Kidney glomerular epithelial cell (primary cell): ENCODE measurements at regions not wholly inside any gene's neighbourhood (a gene's known extent, or its start where the extent isn't known, plus 50 kb on each side); places are given as distances from the start of the nearest gene placed in this dataset.
"Not testable (repeated sequence)": the region's sequence is repeated elsewhere in the genome, so short reads cannot be mapped to it uniquely, and the experiment has no call there.

ENCODE experiments used
- DNase-seq: peaks from one replicate; lab custom pipeline; 2025; lab: John Stamatoyannopoulos, UW

DNA sequence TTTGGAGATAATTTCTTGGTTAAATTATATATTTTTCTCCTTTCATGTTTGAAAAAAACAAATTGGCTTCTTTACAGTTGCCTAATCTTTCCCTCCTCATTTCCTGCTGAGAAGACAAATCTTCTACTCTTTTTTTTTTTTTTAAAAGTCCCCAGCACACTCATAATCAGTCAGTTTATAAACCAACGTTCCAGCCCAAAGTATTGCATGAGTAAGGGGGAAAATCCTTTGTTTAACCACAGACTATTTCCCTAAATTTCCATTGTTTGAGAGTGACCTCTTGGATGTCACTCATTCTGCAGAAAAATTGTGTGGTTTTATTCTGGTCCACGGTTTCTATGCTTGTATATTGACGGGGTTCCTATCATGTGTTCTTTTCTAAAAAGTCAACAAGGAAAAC, 55.1 kb upstream of the TLR4 start:
- no peak for DNase-seq

GRCh38 chr9:117644932-117645636, 59.1 kb upstream of the TLR4 start:
- no peak for DNase-seq

GRCh38 chr9:117644133-117644931, 59.9 kb upstream of the TLR4 start:
- peak; percentile 39 for DNase-seq

DNA sequence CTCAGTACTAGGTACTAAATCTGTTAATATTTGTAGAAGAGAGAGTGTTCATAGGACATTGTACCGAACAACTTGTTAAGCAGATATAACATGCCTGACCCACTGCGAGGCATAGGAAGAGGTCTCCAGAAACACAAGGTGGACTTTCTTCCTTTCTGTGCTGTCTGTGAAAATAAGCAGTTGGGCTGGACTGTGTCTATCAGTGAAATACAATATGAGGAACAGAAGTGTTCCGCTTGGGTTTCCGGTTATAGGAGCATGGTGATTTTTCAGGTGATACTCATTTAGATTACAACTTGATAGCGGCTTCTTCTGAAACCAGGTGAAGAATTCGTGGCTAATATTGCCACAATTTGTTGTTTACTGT, 60.9 kb upstream of the TLR4 start:
- DNase-seq: no peak

DNA sequence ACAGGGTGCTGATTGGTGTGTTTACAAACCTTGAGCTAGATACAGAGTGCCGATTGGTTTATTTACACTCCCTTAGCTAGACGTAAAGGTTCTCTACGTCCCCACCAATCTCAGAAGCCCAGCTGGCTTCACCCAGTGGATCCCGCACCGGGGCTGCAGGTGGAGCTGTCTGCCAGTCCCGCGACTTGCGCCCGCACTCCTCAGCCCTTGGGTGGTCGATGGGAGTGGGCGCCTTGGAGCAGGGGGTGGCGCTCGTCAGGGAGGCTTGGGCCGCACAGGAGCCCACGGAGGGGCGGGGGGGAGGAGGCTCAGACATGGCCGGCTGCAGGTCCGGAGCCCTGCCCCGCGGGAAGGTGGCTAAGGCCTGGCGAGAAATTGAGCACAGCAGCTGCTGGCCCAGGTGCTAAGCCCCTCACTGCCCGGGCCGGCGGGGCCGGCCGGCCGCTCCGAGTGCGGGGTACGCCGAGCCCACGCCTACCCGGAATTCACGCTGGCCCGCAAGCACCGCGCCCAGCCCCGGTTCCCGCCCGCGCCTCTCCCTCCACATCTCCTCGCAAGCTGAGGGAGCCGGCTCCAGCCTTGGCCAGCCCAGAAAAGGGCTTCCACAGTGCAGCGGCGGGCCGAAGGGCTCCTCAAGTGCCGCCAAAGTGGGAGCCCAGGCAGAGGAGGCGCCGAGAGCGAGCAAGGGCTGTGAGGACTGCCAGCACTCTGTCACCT, 61.5 kb upstream of the TLR4 start:
- DNase-seq: not testable (repeated sequence)

- no peak for DNase-seq
Observed at GRCh38 chr9:117636681-117637080, 67.5 kb upstream of the TLR4 start.

- DNase-seq: no peak
Observed at GRCh38 chr9:117625154-117625553, 79.0 kb upstream of the TLR4 start.

DNA sequence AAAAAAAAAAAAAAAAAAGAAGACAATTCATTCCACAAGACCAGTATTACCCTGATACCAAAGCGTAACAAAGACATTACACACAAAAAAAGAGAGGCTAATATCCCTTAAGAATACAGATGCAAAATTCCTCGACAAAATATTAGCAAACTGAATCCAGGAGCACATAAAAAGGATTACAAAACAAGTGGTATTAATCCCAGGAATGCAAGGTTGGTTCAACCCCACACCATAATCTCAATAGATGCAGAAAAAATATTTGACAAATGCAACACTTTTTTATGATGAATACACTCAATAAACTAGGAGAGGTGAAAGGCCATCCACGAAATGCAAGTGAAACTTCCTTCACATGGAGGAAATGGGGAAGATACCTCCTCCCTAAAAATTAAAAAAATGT, 80.1 kb upstream of the TLR4 start:
- DNase-seq: no peak

DNA sequence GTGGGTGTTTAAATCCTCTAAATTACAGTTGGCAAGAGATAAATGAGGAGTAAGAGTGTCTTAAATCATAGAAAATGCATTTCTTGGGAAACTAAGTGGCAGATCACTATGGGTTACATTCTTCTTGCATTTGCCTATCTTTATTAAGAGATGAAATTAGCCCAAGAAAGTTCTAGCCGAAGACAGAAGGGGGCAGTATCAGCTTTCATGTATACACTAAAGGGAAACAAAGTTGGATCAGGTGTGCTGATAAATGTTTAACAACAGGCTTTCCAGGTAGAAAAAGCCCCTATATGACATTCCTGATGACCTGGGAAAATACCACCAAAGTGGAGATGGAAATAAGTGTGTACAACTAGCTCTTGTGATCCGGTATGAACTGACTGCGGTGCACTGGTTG, 81.9 kb upstream of the TLR4 start:
- DNase-seq: no peak

DNA sequence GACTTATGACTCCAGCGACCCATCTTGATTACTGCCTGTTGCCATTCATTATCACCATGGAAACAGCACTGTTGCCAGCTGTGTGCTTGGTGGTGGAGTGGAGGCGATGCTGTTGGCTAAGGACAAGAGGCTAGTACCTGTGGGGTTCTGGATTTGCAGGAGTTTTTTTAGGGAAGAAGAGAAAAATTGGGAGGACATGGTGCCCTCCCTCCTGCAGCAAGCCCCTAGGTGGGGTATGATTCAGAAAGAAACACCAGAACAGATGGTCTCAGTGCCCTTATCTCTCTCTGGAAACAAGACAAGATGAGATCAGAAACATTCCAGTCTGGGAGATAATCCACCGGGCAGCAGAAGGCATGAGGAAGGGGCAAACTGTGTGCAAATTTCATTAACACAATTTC, 87.8 kb upstream of the TLR4 start:
- DNase-seq: no peak

GRCh38 chr9:117612317-117612716, 91.9 kb upstream of the TLR4 start:
- DNase-seq: no peak

DNA sequence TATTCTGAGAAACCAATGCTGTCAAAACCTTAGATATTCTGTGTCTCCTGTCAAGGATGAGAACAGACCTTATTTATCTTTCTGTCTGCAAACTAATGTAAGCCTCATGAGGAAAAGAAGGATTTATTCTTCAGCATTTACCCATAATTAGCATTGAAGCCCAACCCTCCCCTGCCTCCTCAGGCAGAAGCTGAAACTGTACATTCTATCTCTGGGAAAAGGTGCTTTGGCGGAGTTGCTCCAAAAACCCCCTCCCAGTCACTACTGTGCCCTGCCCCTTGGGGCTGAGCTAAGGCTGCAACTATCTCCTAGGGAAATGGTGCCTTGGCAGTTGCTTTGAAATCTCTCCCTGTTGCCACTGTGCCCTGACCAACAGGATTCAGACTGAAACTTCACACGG, 106.2 kb upstream of the TLR4 start:
- no peak for DNase-seq

DNA sequence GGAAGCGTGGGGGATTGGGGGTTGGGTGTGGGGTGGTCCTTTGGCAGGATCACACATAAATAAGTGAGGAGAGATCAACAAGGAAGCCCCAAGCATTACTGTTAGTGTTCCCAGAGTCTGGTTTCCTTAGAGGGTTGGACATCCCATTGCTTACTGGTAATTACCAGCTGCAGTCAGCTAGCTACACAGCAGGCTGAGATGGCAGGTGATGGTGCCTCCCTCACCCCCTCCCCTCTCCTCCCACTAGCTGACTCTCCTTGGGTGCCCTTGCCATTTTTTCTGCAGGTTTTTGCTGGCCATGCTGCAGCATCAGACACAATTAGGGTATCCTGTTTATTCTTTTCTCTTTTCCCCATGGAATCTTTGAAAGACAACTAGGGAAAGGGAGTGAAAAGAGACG, 107.5 kb upstream of the TLR4 start:
- no peak for DNase-seq

DNA sequence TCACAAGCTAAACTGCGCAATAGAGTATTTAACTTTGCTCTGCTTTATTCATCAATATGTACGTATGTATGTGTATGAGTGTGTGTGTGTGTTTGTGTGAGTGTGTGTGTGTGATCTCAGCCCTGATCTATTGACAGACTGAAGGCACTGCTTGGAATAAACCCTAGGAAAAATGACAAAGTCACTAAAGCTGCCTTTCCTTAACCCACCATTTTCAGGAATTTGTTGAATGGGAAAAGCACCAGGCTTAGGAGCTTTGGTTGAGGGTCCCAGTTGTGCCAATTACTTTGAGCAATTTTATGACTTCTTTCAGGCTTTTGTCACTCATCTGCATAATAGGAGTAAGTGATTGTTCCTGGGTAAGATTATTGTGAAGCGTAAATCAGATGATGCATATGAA, 108.6 kb upstream of the TLR4 start:
- no peak for DNase-seq

GRCh38 chr9:117587263-117587662, 116.9 kb upstream of the TLR4 start:
- DNase-seq: no peak

GRCh38 chr9:117574099-117574498, 130.1 kb upstream of the TLR4 start:
- DNase-seq: no peak

- DNase-seq: no peak
Observed at GRCh38 chr9:117564839-117565238, 139.4 kb upstream of the TLR4 start.

GRCh38 chr9:117561761-117562160, 142.4 kb upstream of the TLR4 start:
- no peak for DNase-seq

DNA sequence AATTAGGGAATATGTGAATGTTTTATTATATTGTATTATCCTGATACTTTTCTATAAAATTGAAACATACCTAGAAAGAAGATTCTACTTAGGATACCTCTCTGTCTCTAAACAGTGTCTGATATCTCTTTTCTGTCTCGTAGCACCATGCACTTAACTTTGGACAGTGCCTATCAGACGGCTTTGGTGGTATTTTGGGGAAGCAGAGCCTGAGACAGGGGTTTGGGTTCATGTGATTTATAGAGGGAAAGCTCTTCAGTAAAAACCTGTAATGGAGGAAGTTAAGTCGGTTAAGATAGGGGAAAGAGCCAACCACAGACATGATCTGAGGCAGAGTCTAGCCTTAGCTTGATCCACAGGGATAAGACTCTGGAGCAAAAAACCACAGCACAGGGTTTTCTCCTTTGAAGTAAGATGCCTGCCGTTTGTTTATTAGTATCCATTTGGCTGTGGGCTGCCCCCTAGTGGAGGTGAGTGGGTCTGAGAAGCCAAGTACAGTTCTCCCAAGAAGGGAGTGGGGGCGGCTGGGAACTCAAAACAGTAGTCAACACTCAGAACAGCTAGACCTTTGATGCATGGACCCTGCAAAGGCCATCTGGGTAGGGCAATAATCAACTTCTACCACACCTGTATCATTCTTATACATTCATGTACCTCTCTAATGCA, 141.2 kb upstream of the ASTN2 start:
- DNase-seq: peak; percentile 35

DNA sequence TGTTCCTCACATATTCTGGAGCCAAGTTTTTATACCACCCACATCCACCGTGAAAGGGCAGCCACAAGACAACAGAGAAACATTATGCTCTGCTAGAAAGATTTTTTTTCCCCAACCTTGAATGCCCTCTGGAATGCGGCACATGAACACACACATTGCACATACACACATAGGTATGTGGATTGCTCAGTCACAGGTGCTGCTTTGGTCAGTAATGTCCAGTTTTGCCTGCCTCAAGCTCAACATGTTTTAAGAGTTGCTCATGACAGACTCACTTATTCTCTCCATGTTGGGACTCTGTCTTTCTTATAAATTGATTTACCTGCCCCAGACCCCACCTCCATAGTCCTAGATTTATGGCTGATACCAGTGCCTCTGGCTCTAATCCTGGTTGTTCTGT, 138.0 kb upstream of the ASTN2 start:
- no peak for DNase-seq

DNA sequence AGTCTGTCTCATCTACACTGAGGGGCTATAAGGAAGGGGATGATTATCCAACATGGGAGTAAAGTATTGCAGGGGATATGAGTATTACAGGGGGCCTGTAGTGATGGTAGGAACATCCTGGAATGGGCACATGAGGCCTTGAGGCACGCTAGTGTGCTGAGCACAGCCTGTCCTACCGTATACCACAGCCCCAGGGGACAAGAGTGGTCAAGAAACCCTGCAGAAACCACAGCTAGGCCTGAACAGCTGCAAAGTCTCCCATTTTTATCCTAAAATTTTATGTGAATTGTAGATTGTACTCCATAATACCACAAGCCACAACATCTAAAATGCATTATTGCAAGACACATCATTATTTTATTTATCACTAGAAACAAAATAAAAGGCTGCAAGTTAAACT, 136.3 kb upstream of the ASTN2 start:
- DNase-seq: no peak

GRCh38 chr9:117549444-117549843, 134.6 kb upstream of the ASTN2 start:
- DNase-seq: no peak

DNA sequence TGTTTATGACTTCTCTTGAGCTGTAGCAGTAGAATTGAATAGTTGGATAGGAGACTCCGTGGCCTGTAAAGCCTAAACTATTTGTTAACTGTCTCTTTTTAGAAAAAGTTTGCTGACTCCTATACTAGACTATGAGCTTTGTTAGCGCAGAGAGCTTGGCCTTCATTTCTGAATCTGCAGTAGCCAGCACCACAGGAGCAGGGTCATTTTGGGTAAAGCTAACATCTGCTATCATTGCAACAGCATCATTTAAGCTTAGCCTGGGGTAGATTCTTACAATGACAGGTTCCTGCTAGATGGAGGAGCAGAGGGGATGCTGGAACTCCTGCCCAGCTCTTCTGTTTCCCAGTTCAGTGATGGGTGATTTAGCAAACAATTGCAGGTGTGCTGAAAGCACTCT, 133.7 kb upstream of the ASTN2 start:
- DNase-seq: no peak
